GM18499 (cell line): ENCODE measurements at regions not wholly inside any gene's neighbourhood (a gene's known extent, or its start where the extent isn't known, plus 50 kb on each side); places are given as distances from the start of the nearest gene placed in this dataset.

Experiments used
- ATAC-seq: cut with Tn5 transposase; IDR thresholded peaks from one replicate; pipeline ENCODE4 v1.9.1; 2021; ENCODE audit warnings: moderate number of reproducible peaks; ENCODE audit not compliant: insufficient read depth, unreplicated experiment

GRCh38 chr4:1515156-1515555 is 108.9 kb upstream of the NKX1-1 start:
- ATAC-seq: no peak

- no peak for ATAC-seq
These were observed 108.4 kb upstream of the NKX1-1 start for GRCh38 chr4:1514612-1515011.

- ATAC-seq: no peak
These were observed 107.8 kb upstream of the NKX1-1 start for GRCh38 chr4:1513936-1514483.

GRCh38 chr4:1512738-1513660 is 106.8 kb upstream of the NKX1-1 start:
- ATAC-seq: no peak

GRCh38 chr4:1512051-1512737 is 106.0 kb upstream of the NKX1-1 start:
- ATAC-seq: no peak

- no peak for ATAC-seq
These were observed 105.3 kb upstream of the NKX1-1 start for GRCh38 chr4:1511441-1512041.

GRCh38 chr4:1510931-1511330 is 104.7 kb upstream of the NKX1-1 start:
- ATAC-seq: no peak

GRCh38 chr4:1509366-1509765 is 103.1 kb upstream of the NKX1-1 start:
- no peak for ATAC-seq

GRCh38 chr4:1508161-1509160 is 102.2 kb upstream of the NKX1-1 start:
- ATAC-seq: no peak

GRCh38 chr4:1506956-1507721 is 100.9 kb upstream of the NKX1-1 start:
- no peak for ATAC-seq

- ATAC-seq: no peak
These were observed 99.5 kb upstream of the NKX1-1 start for GRCh38 chr4:1505511-1506460.

- no peak for ATAC-seq
These were observed 98.6 kb upstream of the NKX1-1 start for GRCh38 chr4:1504595-1505500.

- no peak for ATAC-seq
These were observed 97.6 kb upstream of the NKX1-1 start for GRCh38 chr4:1503583-1504471.

GRCh38 chr4:1502976-1503375 is 96.7 kb upstream of the NKX1-1 start:
- ATAC-seq: no peak

GRCh38 chr4:1502501-1502886 is 96.3 kb upstream of the NKX1-1 start:
- ATAC-seq: no peak
